Nephron (organoid): ENCODE measurements at regions not wholly inside any gene's neighbourhood (a gene's known extent, or its start where the extent isn't known, plus 50 kb on each side); places are given as distances from the start of the nearest gene placed in this dataset.

Source experiments
- H3K27ac Mint-ChIP-seq, 3 experiments: 2 replicates each; pipeline ENCODE4 v1.8.0; 2020; ENCODE audit warnings: mixed read lengths in 3 of 3, mild to moderate bottlenecking in 2 of 3, moderate library complexity in 1 of 3
- H3K27me3 Mint-ChIP-seq: 2 replicates; pipeline ENCODE4 v1.8.0; 2021; ENCODE audit warnings: low read depth, mild to moderate bottlenecking, moderate library complexity, mixed read lengths
- H3K36me3 Mint-ChIP-seq: 2 replicates; pipeline ENCODE4 v1.8.0; 2020; ENCODE audit warnings: low read depth, mixed read lengths
- H3K4me1 Mint-ChIP-seq: 2 replicates; pipeline ENCODE4 v1.8.0; 2020; ENCODE audit warnings: mixed read lengths
- H3K4me3 Mint-ChIP-seq, 3 experiments: 2 replicates each; pipeline ENCODE4 v1.8.0; 2020; ENCODE audit warnings: mild to moderate bottlenecking in 3 of 3, mixed read lengths in 3 of 3, moderate library complexity in 2 of 3
- H3K9me3 Mint-ChIP-seq: 2 replicates; pipeline ENCODE4 v1.8.0; 2020; ENCODE audit warnings: mixed read lengths
- CTCF ChIP-seq, 3 experiments: fragments of 200-600 bp; sonication (generic); IDR thresholded peaks; one replicate each; pipeline ENCODE4 v1.5.0; 2021; ENCODE audit warnings: antibody characterized with exemption in 3 of 3; ENCODE audit not compliant: unreplicated experiment in 3 of 3

GRCh38 chr10:78182841-78183240, 149.2 kb downstream of the RPS24 start:
- no peaks in the 10 kb centered on the region for H3K36me3 Mint-ChIP-seq
- H3K27ac Mint-ChIP-seq = no peak overlapping the region
- no peaks in the 10 kb centered on the region for H3K9me3 Mint-ChIP-seq
- peaks cover 35% of the 10 kb centered on the region for H3K27me3 Mint-ChIP-seq
- no peak overlapping the region for H3K4me3 Mint-ChIP-seq
- H3K4me1 Mint-ChIP-seq = peaks cover 5% of the 10 kb centered on the region
- no peak for TF ChIP-seq CTCF (IDR thresholded peaks at IDR 0.05; ENCODE audit: unreplicated experiment in 3 of 3)

DNA sequence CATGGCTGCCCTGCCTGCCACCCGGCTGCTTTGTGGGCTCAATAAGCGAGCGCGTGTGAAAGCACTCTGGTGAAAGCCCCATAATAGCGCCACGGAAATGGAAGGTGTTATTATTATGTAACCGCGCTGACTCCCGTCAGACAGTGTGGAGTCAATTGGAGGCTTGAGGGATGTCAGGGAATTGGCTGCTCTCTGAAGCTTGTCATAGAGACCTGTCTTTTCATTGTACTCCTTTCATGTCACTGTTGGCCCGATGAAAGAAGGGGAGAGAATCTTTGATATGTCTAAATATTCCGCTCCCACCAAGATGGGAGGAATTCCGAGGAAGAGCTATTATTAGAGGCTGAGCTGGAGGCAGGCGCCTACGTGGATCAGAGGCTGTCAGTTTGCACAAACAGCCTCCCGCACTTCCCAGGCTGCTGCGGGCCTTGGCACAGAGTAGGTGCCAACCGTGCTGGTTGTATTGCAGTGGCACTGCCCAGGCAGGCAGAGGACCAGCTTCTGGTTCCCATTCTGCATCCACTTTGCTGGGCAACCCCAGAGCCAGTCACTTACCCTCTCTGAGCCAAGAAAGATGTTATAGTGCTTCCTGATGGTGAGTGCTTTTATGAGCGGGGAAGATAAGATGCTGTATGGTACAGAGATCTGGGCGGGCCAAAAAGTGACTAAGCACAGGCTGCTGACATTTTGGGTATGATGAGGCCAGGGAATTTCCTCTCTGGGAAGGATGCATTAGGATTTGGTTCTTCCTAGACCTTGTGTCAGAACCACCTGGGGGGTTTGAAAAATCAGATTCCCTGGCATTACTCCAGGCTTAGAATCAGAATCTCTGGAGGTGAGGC, 151.4 kb downstream of the RPS24 start:
- Mint-ChIP-seq H3K4me3 (no peak overlapping the region), H3K27me3 (peaks cover 15% of the 10 kb centered on the region), H3K36me3 (no peaks in the 10 kb centered on the region), H3K9me3 (no peaks in the 10 kb centered on the region), H3K27ac (no peak overlapping the region), H3K4me1 (peaks cover 1% of the 10 kb centered on the region)
- no peak for TF ChIP-seq CTCF (IDR thresholded peaks at IDR 0.05; ENCODE audit: unreplicated experiment in 3 of 3)

DNA sequence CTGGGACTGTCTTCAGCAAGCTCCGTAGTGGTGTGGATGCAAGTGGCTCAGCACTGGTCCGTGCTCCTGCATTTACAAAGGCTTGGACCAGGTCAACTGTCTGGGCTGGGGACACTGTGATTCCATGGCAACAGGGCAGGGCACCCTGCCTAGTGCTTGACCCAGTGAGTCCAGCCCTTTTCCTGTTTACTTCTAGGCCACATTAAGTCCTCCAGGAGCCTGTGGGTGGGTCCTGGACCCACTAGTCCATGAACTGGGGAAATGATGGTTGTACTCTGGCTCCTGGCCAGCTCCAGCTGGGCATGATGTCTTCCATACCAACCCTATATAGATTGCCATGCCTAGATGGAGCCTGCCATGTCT, 152.0 kb downstream of the RPS24 start:
- Mint-ChIP-seq H3K27ac (no peak overlapping the region), H3K27me3 (peaks cover 15% of the 10 kb centered on the region), H3K9me3 (no peaks in the 10 kb centered on the region), H3K4me1 (no peaks in the 10 kb centered on the region), H3K36me3 (no peaks in the 10 kb centered on the region), H3K4me3 (no peak overlapping the region)
- TF ChIP-seq CTCF (IDR thresholded peaks at IDR 0.05; ENCODE audit: unreplicated experiment in 3 of 3) = no peak

GRCh38 chr10:78186572-78186971, 152.9 kb downstream of the RPS24 start:
- Mint-ChIP-seq H3K27me3 (peaks cover 11% of the 10 kb centered on the region), H3K4me1 (no peaks in the 10 kb centered on the region), H3K27ac (no peak overlapping the region), H3K4me3 (no peak overlapping the region), H3K36me3 (no peaks in the 10 kb centered on the region), H3K9me3 (no peaks in the 10 kb centered on the region)
- no peak for TF ChIP-seq CTCF (IDR thresholded peaks at IDR 0.05; ENCODE audit: unreplicated experiment in 3 of 3)

DNA sequence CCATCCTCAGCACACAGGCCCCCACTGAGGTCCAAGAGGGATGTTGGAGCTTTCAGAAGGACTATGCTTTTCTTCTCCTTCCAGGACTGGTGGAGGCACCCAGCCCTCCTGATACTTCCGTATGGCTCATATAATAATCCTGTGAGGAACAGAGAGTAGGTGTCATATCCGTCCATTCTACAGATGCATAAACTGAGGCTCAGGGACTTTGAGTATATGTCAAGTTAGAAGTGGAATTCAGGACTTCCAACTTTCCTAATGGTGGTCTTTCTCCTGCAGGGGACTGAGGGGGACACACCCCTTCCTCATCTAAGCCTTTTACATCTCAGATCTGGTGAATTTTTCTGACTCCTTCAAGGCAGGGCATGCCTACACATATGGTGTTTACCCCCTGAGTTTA, 153.7 kb downstream of the RPS24 start:
- H3K27ac Mint-ChIP-seq = no peak overlapping the region
- H3K36me3 Mint-ChIP-seq = no peaks in the 10 kb centered on the region

More for the DNA sequence above, 153.7 kb downstream of the RPS24 start:
- peaks cover 2% of the 10 kb centered on the region for H3K9me3 Mint-ChIP-seq
- TF ChIP-seq CTCF (IDR thresholded peaks at IDR 0.05; ENCODE audit: unreplicated experiment in 3 of 3) = no peak
- H3K27me3 Mint-ChIP-seq = peaks cover 11% of the 10 kb centered on the region
- H3K4me3 Mint-ChIP-seq = no peak overlapping the region
- no peaks in the 10 kb centered on the region for H3K4me1 Mint-ChIP-seq
